Lower leg skin (tissue), 3 donors: ENCODE measurements at regions not wholly inside any gene's neighbourhood (a gene's known extent, or its start where the extent isn't known, plus 50 kb on each side); places are given as distances from the start of the nearest gene placed in this dataset.

Source experiments
- POLR2A ChIP-seq, 2 donors: fragments of 450-650 bp; IDR thresholded peaks; one replicate each; pipeline ENCODE4 v1.6.1; 2016 to 2017; ENCODE audit warnings: antibody characterized with exemption in 2 of 2, mild to moderate bottlenecking in 1 of 2, moderate library complexity in 1 of 2
- TF ChIP-seq, protein P1 (sequence below), 3 donors: fragments of 450-650 bp; IDR thresholded peaks; one replicate each; pipeline ENCODE4 v1.5.1; 2016; ENCODE audit warnings: antibody characterized with exemption in 3 of 3, mild to moderate bottlenecking in 3 of 3, moderate library complexity in 2 of 3

GRCh38 chr1:166511761-166512160, 327.5 kb upstream of the POGK start:
- TF ChIP-seq, protein P1, sequence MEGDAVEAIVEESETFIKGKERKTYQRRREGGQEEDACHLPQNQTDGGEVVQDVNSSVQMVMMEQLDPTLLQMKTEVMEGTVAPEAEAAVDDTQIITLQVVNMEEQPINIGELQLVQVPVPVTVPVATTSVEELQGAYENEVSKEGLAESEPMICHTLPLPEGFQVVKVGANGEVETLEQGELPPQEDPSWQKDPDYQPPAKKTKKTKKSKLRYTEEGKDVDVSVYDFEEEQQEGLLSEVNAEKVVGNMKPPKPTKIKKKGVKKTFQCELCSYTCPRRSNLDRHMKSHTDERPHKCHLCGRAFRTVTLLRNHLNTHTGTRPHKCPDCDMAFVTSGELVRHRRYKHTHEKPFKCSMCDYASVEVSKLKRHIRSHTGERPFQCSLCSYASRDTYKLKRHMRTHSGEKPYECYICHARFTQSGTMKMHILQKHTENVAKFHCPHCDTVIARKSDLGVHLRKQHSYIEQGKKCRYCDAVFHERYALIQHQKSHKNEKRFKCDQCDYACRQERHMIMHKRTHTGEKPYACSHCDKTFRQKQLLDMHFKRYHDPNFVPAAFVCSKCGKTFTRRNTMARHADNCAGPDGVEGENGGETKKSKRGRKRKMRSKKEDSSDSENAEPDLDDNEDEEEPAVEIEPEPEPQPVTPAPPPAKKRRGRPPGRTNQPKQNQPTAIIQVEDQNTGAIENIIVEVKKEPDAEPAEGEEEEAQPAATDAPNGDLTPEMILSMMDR (IDR thresholded peaks at IDR 0.05): no peak
- TF ChIP-seq POLR2A (IDR thresholded peaks at IDR 0.05): no peak
